Kidney (tissue), 13 donors: ENCODE measurements at regions not wholly inside any gene's neighbourhood (a gene's known extent, or its start where the extent isn't known, plus 50 kb on each side); places are given as distances from the start of the nearest gene placed in this dataset.
"Not testable (repeated sequence)": the region's sequence is repeated elsewhere in the genome, so short reads cannot be mapped to it uniquely, and the experiment has no call there.

Source experiments
- DNase-seq, 5 donors: peaks; one replicate each; pipeline ENCODE4 v3.0.0-alpha.2; 2013 to 2020
- FAIRE-seq: peaks from 2 replicates; lab custom pipeline; 2012; peaks lifted over from hg19 to GRCh38; lab: Jason Lieb, UNC
- H3K27ac ChIP-seq, 2 donors: one replicate each; pipeline ENCODE4 v1.7.0; 2013; ENCODE audit warnings: low read depth in 2 of 2, low read length in 2 of 2, inconsistent platforms in 1 of 2
- H3K27me3 ChIP-seq: one replicate; pipeline ENCODE4 v1.7.1; 2013; ENCODE audit warnings: low read length, inconsistent platforms; ENCODE audit not compliant: control insufficient read depth, insufficient read depth
- H3K36me3 ChIP-seq, 3 donors: one replicate each; pipeline versions ENCODE4 v1.7.0 to v1.7.1; 2013; ENCODE audit warnings: low read length in 3 of 3, control low read depth in 1 of 3, inconsistent platforms in 1 of 3; ENCODE audit not compliant: insufficient read depth in 3 of 3, control insufficient read depth in 2 of 3
- H3K4me1 ChIP-seq, 3 donors: one replicate each; pipeline versions ENCODE4 v1.7.0 to v1.7.1; 2013; ENCODE audit warnings: low read length in 3 of 3, inconsistent platforms in 1 of 3, low read depth in 1 of 3; ENCODE audit not compliant: control insufficient read depth in 2 of 3, insufficient read depth in 2 of 3
- H3K4me3 ChIP-seq, 3 donors: one replicate each; pipeline versions ENCODE4 v1.7.0 to v1.8.1; 2013; ENCODE audit warnings: low read length in 3 of 3, control low read depth in 1 of 3, inconsistent platforms in 1 of 3
- H3K9ac ChIP-seq, 3 donors: one replicate each; pipeline versions ENCODE4 v1.7.0 to v1.7.1; 2013; ENCODE audit warnings: low read length in 3 of 3, control low read depth in 1 of 3, inconsistent platforms in 1 of 3
- H3K9me3 ChIP-seq, 3 donors: one replicate each; pipeline versions ENCODE4 v1.7.0 to v1.7.1; 2013; ENCODE audit warnings: low read length in 3 of 3, control low read depth in 1 of 3, inconsistent platforms in 1 of 3; ENCODE audit not compliant: control insufficient read depth in 2 of 3, insufficient read depth in 1 of 3
- CTCF ChIP-seq: IDR thresholded peaks from 3 replicates; pipeline ENCODE4 v1.5.1; 2012; ENCODE audit warnings: mild to moderate bottlenecking, moderate library complexity, borderline replicate concordance; ENCODE audit not compliant: insufficient read depth; ENCODE audit errors: extremely low read depth
- intact Hi-C: fragments of 100-400 bp; cut with DNase I; formaldehyde crosslinking; loops from one replicate; pipeline ENCODE4 v1.11.1; 2022
- donor health status: control.
- donor health status: control.
- donor health status: control.
- donor health status: control.
- donor health status: control.
- donor health status: DM: yes; HTN: yes; CAD: no.
- donor health status: Normal renal cell carcinoma (clear cell type).

- FAIRE-seq (no peak), DNase-seq (no peak)
- Histone ChIP-seq H3K4me1 (no peaks in the 10 kb centered on the region), H3K27me3 (no peaks in the 10 kb centered on the region), H3K36me3 (no peaks in the 10 kb centered on the region), H3K27ac (no peak overlapping the region), H3K9ac (no peak overlapping the region), H3K4me3 (no peak overlapping the region), H3K9me3 (no peaks in the 10 kb centered on the region)
- TF ChIP-seq CTCF = no peak
- intact Hi-C loops = no loop called here
Observed at GRCh38 chr17:20927308-20927977, 115.4 kb downstream of the USP22 start.

GRCh38 chr17:20929334-20929733, 113.5 kb downstream of the USP22 start:
- no peak for DNase-seq
- H3K4me3 ChIP-seq = no peak overlapping the region
- H3K9me3 ChIP-seq = no peaks in the 10 kb centered on the region
- FAIRE-seq = no peak
- no peak overlapping the region for H3K27ac ChIP-seq
- no peaks in the 10 kb centered on the region for H3K27me3 ChIP-seq
- TF ChIP-seq CTCF = no peak
- no peaks in the 10 kb centered on the region for H3K36me3 ChIP-seq
- H3K9ac ChIP-seq = no peak overlapping the region
- H3K4me1 ChIP-seq = no peaks in the 10 kb centered on the region
- intact Hi-C loops = no loop called here

GRCh38 chr17:20930081-20930760, 112.6 kb downstream of the USP22 start:
- TF ChIP-seq CTCF = no peak
- no peaks in the 10 kb centered on the region for H3K9me3 ChIP-seq
- H3K27me3 ChIP-seq = no peaks in the 10 kb centered on the region
- no peak for FAIRE-seq
- no peak for DNase-seq
- no peak overlapping the region for H3K9ac ChIP-seq
- no peak overlapping the region for H3K4me3 ChIP-seq
- intact Hi-C loops = no loop called here
- H3K4me1 ChIP-seq = no peaks in the 10 kb centered on the region
- H3K36me3 ChIP-seq = no peaks in the 10 kb centered on the region
- H3K27ac ChIP-seq = no peak overlapping the region

- FAIRE-seq, DNase-seq, H3K4me1 ChIP-seq, H3K27ac ChIP-seq, H3K9ac ChIP-seq, H3K36me3 ChIP-seq, H3K4me3 ChIP-seq, H3K27me3 ChIP-seq, H3K9me3 ChIP-seq, intact Hi-C loops: not testable (repeated sequence)
Observed at GRCh38 chr17:20933040-20933439, 109.8 kb downstream of the USP22 start.
